Choroid plexus epithelial cell (primary cell): ENCODE measurements at regions not wholly inside any gene's neighbourhood (a gene's known extent, or its start where the extent isn't known, plus 50 kb on each side); places are given as distances from the start of the nearest gene placed in this dataset.
A peak's percentile ranks its signal among the peaks of the same experiment; 100 is the strongest.

Source experiments
- DNase-seq: peaks from one replicate; pipeline ENCODE4 v3.0.0-alpha.2; 2010; ENCODE audit warnings: low read depth
- H3K4me3 ChIP-seq: 2 replicates; pipeline ENCODE4 v1.5.1; 2011; ENCODE audit warnings: low read depth, mild to moderate bottlenecking, control low read depth, low read length, moderate library complexity
- TF ChIP-seq, protein P1 (sequence below): conservative IDR thresholded peaks from 2 replicates; pipeline ENCODE4 v1.5.1; 2011; ENCODE audit warnings: low read depth, mild to moderate bottlenecking, control low read depth, inconsistent platforms, low read length, moderate library complexity

GRCh38 chr2:48856144-48856543 lies 100.6 kb upstream of the LHCGR start:
- DNase-seq, result no peak
- no peak overlapping the region for H3K4me3 ChIP-seq
- TF ChIP-seq, protein P1, sequence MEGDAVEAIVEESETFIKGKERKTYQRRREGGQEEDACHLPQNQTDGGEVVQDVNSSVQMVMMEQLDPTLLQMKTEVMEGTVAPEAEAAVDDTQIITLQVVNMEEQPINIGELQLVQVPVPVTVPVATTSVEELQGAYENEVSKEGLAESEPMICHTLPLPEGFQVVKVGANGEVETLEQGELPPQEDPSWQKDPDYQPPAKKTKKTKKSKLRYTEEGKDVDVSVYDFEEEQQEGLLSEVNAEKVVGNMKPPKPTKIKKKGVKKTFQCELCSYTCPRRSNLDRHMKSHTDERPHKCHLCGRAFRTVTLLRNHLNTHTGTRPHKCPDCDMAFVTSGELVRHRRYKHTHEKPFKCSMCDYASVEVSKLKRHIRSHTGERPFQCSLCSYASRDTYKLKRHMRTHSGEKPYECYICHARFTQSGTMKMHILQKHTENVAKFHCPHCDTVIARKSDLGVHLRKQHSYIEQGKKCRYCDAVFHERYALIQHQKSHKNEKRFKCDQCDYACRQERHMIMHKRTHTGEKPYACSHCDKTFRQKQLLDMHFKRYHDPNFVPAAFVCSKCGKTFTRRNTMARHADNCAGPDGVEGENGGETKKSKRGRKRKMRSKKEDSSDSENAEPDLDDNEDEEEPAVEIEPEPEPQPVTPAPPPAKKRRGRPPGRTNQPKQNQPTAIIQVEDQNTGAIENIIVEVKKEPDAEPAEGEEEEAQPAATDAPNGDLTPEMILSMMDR, result no peak

- no peak overlapping the region for H3K4me3 ChIP-seq
- TF ChIP-seq, protein P1, result no peak
- DNase-seq, result peak; percentile 30
Observed at GRCh38 chr2:48855142-48855541, 99.6 kb upstream of the LHCGR start.

DNA sequence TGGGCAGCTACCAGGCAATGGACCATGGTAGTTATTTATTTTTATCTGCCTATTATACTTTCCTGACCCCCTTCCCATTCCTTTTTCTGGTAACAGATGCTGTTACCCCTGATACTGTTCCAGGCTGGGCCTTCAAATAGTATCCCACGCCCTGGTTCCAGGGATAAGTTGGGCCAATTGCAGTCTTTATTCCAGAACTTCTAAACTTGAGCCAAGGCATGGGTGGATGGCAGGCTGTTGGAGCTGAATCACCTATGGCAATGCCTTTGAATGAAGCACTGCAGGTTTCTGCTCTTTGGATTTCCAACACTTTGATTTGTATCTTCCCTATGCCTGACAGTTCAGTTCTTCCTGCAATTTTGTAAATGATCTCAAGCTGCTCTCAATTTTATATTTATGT lies 99.2 kb upstream of the LHCGR start:
- DNase-seq, result no peak
- no peak overlapping the region for H3K4me3 ChIP-seq
- TF ChIP-seq, protein P1, result no peak

DNA sequence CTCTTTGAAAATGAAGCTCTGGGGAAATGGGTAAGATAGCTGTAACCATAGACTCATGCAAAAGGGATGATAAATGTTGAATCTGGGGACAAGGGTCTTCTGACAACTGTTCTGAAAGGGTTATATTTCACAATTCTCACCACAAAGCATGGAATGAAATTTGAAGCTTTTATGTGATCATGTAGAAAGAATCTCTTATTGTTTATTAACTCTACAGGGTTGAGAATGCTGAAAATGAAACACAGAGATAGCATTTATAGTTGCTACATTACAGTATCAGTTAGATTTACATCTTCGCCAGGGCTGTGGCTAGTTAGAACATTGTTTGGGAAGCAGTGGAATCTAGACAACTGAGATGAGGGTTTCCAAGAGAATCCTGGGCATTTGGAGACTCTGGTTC lies 97.4 kb upstream of the LHCGR start:
- H3K4me3 ChIP-seq, result no peak overlapping the region
- TF ChIP-seq, protein P1, result no peak
- DNase-seq, result peak; percentile 66

DNA sequence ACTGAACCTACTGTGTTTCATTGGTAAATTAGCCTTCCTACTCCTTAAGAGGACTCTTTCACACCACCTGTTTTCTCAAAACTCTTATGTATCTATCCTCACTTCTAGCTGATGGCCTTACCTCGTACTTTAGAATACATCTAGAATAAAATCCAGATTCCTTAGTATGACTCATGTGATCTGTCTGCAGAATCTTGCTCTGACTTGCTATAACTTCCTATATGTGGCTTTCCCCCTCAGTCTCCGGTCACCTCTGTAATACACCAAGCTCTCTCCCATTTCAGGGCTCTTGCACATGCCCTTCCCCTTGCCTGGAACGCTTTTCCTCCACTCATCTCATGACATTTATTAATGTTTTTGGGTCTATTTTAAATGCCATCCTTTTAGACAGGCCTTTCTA lies 95.6 kb upstream of the LHCGR start:
- DNase-seq, result peak; percentile 22

DNA sequence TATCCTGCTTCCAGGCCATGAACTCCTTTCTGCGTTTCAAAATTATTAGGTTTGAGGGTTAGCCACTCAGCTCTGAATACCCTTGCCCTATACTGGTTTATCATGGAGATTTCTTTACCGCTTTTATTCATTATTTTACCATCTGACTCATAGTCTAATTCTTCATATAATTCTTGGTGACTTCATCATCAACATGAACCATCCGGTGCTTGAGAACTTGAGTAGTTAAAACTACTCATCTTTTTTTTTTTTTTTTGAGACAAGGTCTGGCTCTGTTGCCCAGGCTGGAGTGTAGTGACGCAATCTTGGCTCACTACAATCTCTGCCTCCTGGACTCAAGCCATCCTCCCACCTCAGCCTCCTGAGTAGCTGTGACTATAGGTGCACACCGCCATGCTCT lies 94.2 kb upstream of the LHCGR start:
- H3K4me3 ChIP-seq, result no peak overlapping the region
- DNase-seq, result peak; percentile 44
- TF ChIP-seq, protein P1, result no peak

More for the DNA sequence above, 95.6 kb upstream of the LHCGR start:
- no peak overlapping the region for H3K4me3 ChIP-seq
- TF ChIP-seq, protein P1, result no peak

DNA sequence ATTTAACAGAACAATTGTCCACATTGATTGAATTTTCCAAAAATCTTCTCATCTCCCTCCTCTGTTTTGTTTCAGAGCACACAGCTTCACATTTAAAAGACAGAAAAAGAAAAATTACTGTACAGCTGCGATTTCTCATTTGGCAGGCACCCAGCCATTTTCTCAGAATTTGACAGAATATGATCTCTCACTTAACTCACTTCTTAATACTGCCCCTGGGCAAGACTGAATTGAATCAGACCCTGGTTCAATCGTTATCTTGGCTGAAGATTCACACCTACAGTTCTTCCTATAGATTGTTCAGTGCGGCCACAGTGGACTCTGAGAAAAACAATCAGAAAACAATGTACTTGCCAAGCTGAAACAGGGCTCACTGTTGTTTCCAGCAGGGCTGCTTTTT lies 90.2 kb upstream of the LHCGR start:
- TF ChIP-seq, protein P1, result no peak
- DNase-seq, result no peak

More for the DNA sequence above, 90.2 kb upstream of the LHCGR start:
- H3K4me3 ChIP-seq, result no peak overlapping the region
